Suprapubic skin (tissue), 4 donors: ENCODE measurements at regions not wholly inside any gene's neighbourhood (a gene's known extent, or its start where the extent isn't known, plus 50 kb on each side); places are given as distances from the start of the nearest gene placed in this dataset.

Source experiments
- POLR2A ChIP-seq, 2 donors: fragments of 450-650 bp; IDR thresholded peaks; one replicate each; pipeline ENCODE4 v1.6.1; 2017; ENCODE audit warnings: antibody characterized with exemption in 2 of 2, mild to moderate bottlenecking in 2 of 2, moderate library complexity in 2 of 2
- POLR2AphosphoS5 ChIP-seq, 3 donors: sonication (generic); formaldehyde crosslinking; IDR thresholded peaks; one replicate each; pipeline ENCODE4 v1.6.1; 2017; ENCODE audit warnings: antibody characterized with exemption in 3 of 3
- TF ChIP-seq, protein P1 (sequence below), 2 donors: fragments of 200-600 bp in 1 of 2; fragments of 450-650 bp in 1 of 2; sonication (generic) in 1 of 2; IDR thresholded peaks; one replicate each; pipeline ENCODE4 v1.5.1; 2016 to 2019; ENCODE audit warnings: antibody characterized with exemption in 2 of 2, mild to moderate bottlenecking in 1 of 2, moderate library complexity in 1 of 2

DNA sequence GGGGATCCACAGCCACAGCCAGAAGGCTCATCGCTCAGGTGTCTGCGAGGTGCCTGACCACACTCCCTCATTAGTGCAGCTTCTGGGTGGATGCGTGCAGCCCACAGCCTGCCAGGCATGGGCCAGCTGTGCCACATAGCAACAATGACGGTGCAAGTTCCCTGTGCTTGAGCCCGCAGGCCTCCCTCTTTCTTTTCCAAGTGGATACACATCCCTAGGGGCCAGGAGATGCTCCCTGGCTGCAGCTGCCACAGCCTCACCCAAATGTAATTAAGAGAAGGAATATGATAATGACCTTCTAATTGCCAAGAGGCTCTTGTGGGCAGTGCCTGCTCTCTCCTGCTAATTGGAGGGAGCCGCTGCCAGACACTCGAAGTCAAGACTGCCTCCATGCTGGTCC, 116.0 kb upstream of the PPP1R26 start:
- no peak for TF ChIP-seq POLR2AphosphoS5 (IDR thresholded peaks at IDR 0.05)
- TF ChIP-seq, protein P1, sequence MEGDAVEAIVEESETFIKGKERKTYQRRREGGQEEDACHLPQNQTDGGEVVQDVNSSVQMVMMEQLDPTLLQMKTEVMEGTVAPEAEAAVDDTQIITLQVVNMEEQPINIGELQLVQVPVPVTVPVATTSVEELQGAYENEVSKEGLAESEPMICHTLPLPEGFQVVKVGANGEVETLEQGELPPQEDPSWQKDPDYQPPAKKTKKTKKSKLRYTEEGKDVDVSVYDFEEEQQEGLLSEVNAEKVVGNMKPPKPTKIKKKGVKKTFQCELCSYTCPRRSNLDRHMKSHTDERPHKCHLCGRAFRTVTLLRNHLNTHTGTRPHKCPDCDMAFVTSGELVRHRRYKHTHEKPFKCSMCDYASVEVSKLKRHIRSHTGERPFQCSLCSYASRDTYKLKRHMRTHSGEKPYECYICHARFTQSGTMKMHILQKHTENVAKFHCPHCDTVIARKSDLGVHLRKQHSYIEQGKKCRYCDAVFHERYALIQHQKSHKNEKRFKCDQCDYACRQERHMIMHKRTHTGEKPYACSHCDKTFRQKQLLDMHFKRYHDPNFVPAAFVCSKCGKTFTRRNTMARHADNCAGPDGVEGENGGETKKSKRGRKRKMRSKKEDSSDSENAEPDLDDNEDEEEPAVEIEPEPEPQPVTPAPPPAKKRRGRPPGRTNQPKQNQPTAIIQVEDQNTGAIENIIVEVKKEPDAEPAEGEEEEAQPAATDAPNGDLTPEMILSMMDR (IDR thresholded peaks at IDR 0.05), result no peak
- no peak for TF ChIP-seq POLR2A (IDR thresholded peaks at IDR 0.05)
